ENCODE measurements at regions not wholly inside any gene's neighbourhood (a gene's known extent, or its start where the extent isn't known, plus 50 kb on each side); places are given as distances from the start of the nearest gene placed in this dataset.

DNA sequence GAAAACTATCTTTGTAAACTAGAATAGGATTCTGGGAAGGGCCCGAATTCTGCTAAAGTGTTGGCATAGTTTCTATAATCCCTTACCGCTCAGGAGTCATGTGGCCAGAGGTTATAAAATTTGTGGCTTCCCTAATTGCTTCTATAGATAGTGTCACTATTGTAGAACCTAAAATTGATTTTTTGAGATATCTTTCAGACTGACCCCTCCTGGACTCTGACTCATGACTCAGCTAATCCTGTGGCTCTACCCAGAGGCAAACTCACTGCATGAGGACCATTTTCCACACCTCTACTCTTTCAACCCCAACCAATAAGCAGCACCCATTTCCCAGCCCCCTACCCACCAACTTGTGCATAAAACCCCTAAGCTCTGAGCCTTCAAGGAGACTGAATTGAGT lies 61.8 kb upstream of the PRSS23 start:
- 91% methylated on average over 2 of the region's 2 CpGs; no CpG with 5 or more reads in 1 of the 2 experiments for WGBS, 2 experiments (ENCODE audit: extremely low coverage in 1 of 2, insufficient coverage in 1 of 2, insufficient read length in 1 of 2, insufficient replicate concordance in 2 of 2, low coverage in 1 of 2, low lambda C conversion rate in 2 of 2, missing lambda C conversion rate in 1 of 2)
- Histone ChIP-seq H3K4me2 (ENCODE audit: insufficient read depth in 1 of 2, low read depth in 2 of 2, low read length in 2 of 2) (no peak overlapping the region), H3K4ac (replicated peaks; ENCODE audit: insufficient read length, low read depth, low read length) (no peak overlapping the region)

More for the DNA sequence above, 61.8 kb upstream of the PRSS23 start:
- Histone ChIP-seq H4K5ac (ENCODE audit: insufficient read length, low read depth, low read length) (no peak overlapping the region), H3K9ac (replicated peaks in 1 of 4; ENCODE audit: extremely low read depth in 1 of 4, low read depth in 3 of 4, low read length in 3 of 4) (no peak overlapping the region), H2BK120ac (replicated peaks; ENCODE audit: low read depth, low read length) (no peak overlapping the region), H4K91ac (replicated peaks; ENCODE audit: insufficient read length, low read length) (no peak overlapping the region), H3K23me2 (ENCODE audit: low read depth, low read length) (no peaks in the 10 kb centered on the region), H3K9me3 (ENCODE audit: insufficient read depth in 2 of 2, low read depth in 1 of 2, low read length in 1 of 2) (no peaks in the 10 kb centered on the region), H3K36me3 (ENCODE audit: control insufficient read depth in 2 of 4, insufficient read depth in 4 of 4, low read length in 3 of 4) (no peaks in the 10 kb centered on the region), H3K23ac (ENCODE audit: insufficient read length) (no peak overlapping the region), H3K27me3 (replicated peaks in 1 of 4; ENCODE audit: control insufficient read depth in 3 of 4, extremely low read depth in 1 of 4, insufficient read depth in 3 of 4, low read length in 3 of 4) (no peaks in the 10 kb centered on the region), H3K4me1 (replicated peaks in 1 of 4; ENCODE audit: control insufficient read depth in 3 of 4, insufficient read depth in 4 of 4, low read length in 3 of 4) (peaks cover 0 to 14% (median 7%) of the 10 kb centered on the region in 4 experiments; a peak in 4 of 7 replicates), H2BK15ac (ENCODE audit: low read length) (no peak overlapping the region), H3K79me1 (ENCODE audit: low read depth, low read length) (no peaks in the 10 kb centered on the region), H3K27ac (ENCODE audit: low read depth, low read length) (no peak overlapping the region), H2AFZ (ENCODE audit: low read length) (peak overlapping the region; percentile 8; the same call in 1 of the 2 replicates), H4K8ac (ENCODE audit: extremely low read depth, insufficient read depth, low read length) (no peak overlapping the region), H3K79me2 (ENCODE audit: control insufficient read depth in 1 of 2, insufficient read depth in 2 of 2, low read length in 2 of 2) (no peaks in the 10 kb centered on the region), H3K4me3 (ENCODE audit: extremely low read depth in 1 of 4, insufficient read depth in 2 of 4, low read depth in 3 of 4, low read length in 4 of 4) (no peak overlapping the region), H3K18ac (ENCODE audit: extremely low read depth, low read length) (no peak overlapping the region), H2BK12ac (ENCODE audit: low read depth, low read length) (no peak overlapping the region; the same call in 1 of the 2 replicates), H2BK20ac (ENCODE audit: low read length) (no peak overlapping the region), H2BK5ac (ENCODE audit: low read depth, low read length) (no peak overlapping the region; the same call in 1 of the 2 replicates), H2AK5ac (ENCODE audit: low read depth, low read length) (no peak overlapping the region), H3K56ac (replicated peaks; ENCODE audit: insufficient read length, low read depth, low read length) (no peak overlapping the region), H3K14ac (ENCODE audit: insufficient read length) (no peak overlapping the region), H4K20me1 (replicated peaks in 1 of 2; ENCODE audit: control insufficient read depth in 1 of 2, insufficient read depth in 2 of 2, low read length in 2 of 2) (no peaks in the 10 kb centered on the region)
- ChIA-PET CTCF (ENCODE audit: partially characterized antibody) (interaction anchor here (1.1 to 1.8 kb wide), 2 partner anchors 9 to 53 kb away, joined by 3 to 7 read pairs; no protein-coding TSS in a partner anchor), POLR2A (ENCODE audit: partially characterized antibody) (no interaction called here)
- TF ChIP-seq RAD21 (IDR thresholded peaks at IDR 0.05 in 1 of 2, conservative IDR thresholded peaks at IDR 0.05 in 1 of 2; ENCODE audit: low read depth in 2 of 2, low read length in 2 of 2): no peak
- no peak for TF ChIP-seq MAFK (IDR thresholded peaks at IDR 0.05; ENCODE audit: low read depth, low read length)
- TF ChIP-seq CEBPB (IDR thresholded peaks at IDR 0.05; ENCODE audit: low read depth, low read length): no peak
- no peak for TF ChIP-seq JUND (IDR thresholded peaks at IDR 0.05; ENCODE audit: low read length)
- no peak for TF ChIP-seq HDAC6 (IDR thresholded peaks at IDR 0.05; ENCODE audit: low read depth, low read length)
- no peak for TF ChIP-seq RBBP5 (IDR thresholded peaks at IDR 0.05; ENCODE audit: borderline replicate concordance, low read depth, low read length)
- no peak for TF ChIP-seq CREB1 (IDR thresholded peaks at IDR 0.05)
- no peak for TF ChIP-seq RXRA (IDR thresholded peaks at IDR 0.05; ENCODE audit: insufficient read depth, low read depth, low read length)
- TF ChIP-seq SP1 (IDR thresholded peaks at IDR 0.05; ENCODE audit: low read depth, low read length): no peak
- TF ChIP-seq SRF (IDR thresholded peaks at IDR 0.05; ENCODE audit: low read depth, low read length): no peak
- TF ChIP-seq JUN (IDR thresholded peaks at IDR 0.05; ENCODE audit: low read depth, low read length): no peak
- TF ChIP-seq CHD2 (IDR thresholded peaks at IDR 0.05; ENCODE audit: low read length): no peak
- TF ChIP-seq TAF1 (IDR thresholded peaks at IDR 0.05; ENCODE audit: low read depth, low read length): no peak
- TF ChIP-seq YY1 (IDR thresholded peaks at IDR 0.05; ENCODE audit: low read depth, low read length): no peak
- TF ChIP-seq ASH2L (IDR thresholded peaks at IDR 0.05; ENCODE audit: low read length): no peak
- FAIRE-seq: no peak
- no peak for DNase-seq (ENCODE audit: low read depth in 1 of 2, low spot score in 2 of 2)
